Gastroesophageal sphincter (tissue), 3 donors: ENCODE measurements at regions not wholly inside any gene's neighbourhood (a gene's known extent, or its start where the extent isn't known, plus 50 kb on each side); places are given as distances from the start of the nearest gene placed in this dataset.

ENCODE experiments used
- POLR2A ChIP-seq, 2 donors: fragments of 450-650 bp; IDR thresholded peaks; one replicate each; pipeline ENCODE4 v1.6.1; 2017; ENCODE audit warnings: antibody characterized with exemption in 2 of 2, mild to moderate bottlenecking in 2 of 2, moderate library complexity in 1 of 2
- POLR2AphosphoS5 ChIP-seq: sonication (generic); formaldehyde crosslinking; IDR thresholded peaks from one replicate; pipeline ENCODE4 v1.6.1; 2017; ENCODE audit warnings: antibody characterized with exemption
- TF ChIP-seq, protein P1 (sequence below), 4 experiments: fragments of 200-600 bp in 2 of 4; fragments of 450-650 bp in 2 of 4; sonication (generic) in 1 of 4; IDR thresholded peaks; one replicate each; pipeline ENCODE4 v1.5.1; 2017 to 2019; ENCODE audit warnings: antibody characterized with exemption in 4 of 4, mild to moderate bottlenecking in 2 of 4, moderate library complexity in 2 of 4

GRCh38 chr10:30231709-30232108 lies 117.4 kb downstream of the MTPAP start:
- TF ChIP-seq, protein P1, sequence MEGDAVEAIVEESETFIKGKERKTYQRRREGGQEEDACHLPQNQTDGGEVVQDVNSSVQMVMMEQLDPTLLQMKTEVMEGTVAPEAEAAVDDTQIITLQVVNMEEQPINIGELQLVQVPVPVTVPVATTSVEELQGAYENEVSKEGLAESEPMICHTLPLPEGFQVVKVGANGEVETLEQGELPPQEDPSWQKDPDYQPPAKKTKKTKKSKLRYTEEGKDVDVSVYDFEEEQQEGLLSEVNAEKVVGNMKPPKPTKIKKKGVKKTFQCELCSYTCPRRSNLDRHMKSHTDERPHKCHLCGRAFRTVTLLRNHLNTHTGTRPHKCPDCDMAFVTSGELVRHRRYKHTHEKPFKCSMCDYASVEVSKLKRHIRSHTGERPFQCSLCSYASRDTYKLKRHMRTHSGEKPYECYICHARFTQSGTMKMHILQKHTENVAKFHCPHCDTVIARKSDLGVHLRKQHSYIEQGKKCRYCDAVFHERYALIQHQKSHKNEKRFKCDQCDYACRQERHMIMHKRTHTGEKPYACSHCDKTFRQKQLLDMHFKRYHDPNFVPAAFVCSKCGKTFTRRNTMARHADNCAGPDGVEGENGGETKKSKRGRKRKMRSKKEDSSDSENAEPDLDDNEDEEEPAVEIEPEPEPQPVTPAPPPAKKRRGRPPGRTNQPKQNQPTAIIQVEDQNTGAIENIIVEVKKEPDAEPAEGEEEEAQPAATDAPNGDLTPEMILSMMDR (IDR thresholded peaks at IDR 0.05), result no peak
- TF ChIP-seq POLR2AphosphoS5 (no peak), POLR2A (IDR thresholded peaks at IDR 0.05) (no peak)
